ENCODE measurements at regions not wholly inside any gene's neighbourhood (a gene's known extent, or its start where the extent isn't known, plus 50 kb on each side); places are given as distances from the start of the nearest gene placed in this dataset.

GRCh38 chr3:159346271-159346903, 544.5 kb downstream of the MFSD1 start:
- H3K4me1 ChIP-seq (ENCODE audit: insufficient read depth), result no peaks in the 10 kb centered on the region
- no peaks in the 10 kb centered on the region for H3F3A ChIP-seq (replicated peaks; ENCODE audit: low read depth)
- no peak overlapping the region for H3K27ac ChIP-seq (ENCODE audit: low read depth)
- Mint-ChIP-seq H3K27ac (no peak overlapping the region), H3K4me3 (no peak overlapping the region), H3K27me3 (ENCODE audit: insufficient read depth, low read depth, poor library complexity) (no peaks in the 10 kb centered on the region), H3K4me1 (no peaks in the 10 kb centered on the region), H3K36me3 (ENCODE audit: low read depth) (no peaks in the 10 kb centered on the region), H3K9me3 (no peaks in the 10 kb centered on the region)
- H2AFZ ChIP-seq, result no peak overlapping the region
- no peak overlapping the region for H3K4me3 ChIP-seq
- no peak for ATAC-seq
- TF ChIP-seq ZNF331 (CRISPR knock-in tag; IDR thresholded peaks at IDR 0.05; ENCODE audit: low read depth), result no peak
- TF ChIP-seq CTCF (conservative IDR thresholded peaks at IDR 0.05; ENCODE audit: low read depth in 2 of 2), result peak in 1 of 2 experiments; percentile 36; a peak in 2 of 4 replicates
- H3K36me3 ChIP-seq (ENCODE audit: insufficient read depth), result no peaks in the 10 kb centered on the region
- H3K9me2 ChIP-seq (ENCODE audit: insufficient read depth), result no peaks in the 10 kb centered on the region; the same call in 1 of the 2 replicates
- no peak overlapping the region for H3K4me2 ChIP-seq
- no peak for DNase-seq (ENCODE audit: low spot score)
- H3K79me2 ChIP-seq (replicated peaks; ENCODE audit: insufficient read depth), result no peaks in the 10 kb centered on the region
- no peaks in the 10 kb centered on the region for H3K27me3 ChIP-seq (ENCODE audit: insufficient read depth)
- H4K20me1 ChIP-seq (replicated peaks; ENCODE audit: insufficient read depth), result no peaks in the 10 kb centered on the region

DNA sequence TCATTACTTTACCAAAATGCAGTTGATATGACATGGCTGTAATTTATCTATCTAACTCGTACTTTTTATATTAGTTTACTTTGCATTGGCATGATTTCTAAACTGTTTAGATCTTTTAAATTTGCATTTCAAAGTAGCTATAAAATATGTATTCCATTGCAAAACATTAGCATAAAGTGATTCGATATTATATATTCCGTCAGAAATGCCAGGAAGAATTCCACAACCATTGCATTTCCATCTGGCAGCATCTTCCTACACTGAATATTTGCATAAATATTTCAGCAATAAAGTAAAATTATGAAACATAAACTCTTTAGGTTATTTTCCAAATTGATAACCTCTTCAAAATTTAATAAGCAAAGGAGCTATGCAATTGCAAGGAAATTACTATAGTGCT, 546.6 kb downstream of the MFSD1 start:
- no peak overlapping the region for H2AFZ ChIP-seq
- H3K27ac ChIP-seq (ENCODE audit: low read depth), result no peak overlapping the region
- no peaks in the 10 kb centered on the region for H3K79me2 ChIP-seq (replicated peaks; ENCODE audit: insufficient read depth)
- Mint-ChIP-seq H3K4me1 (no peaks in the 10 kb centered on the region), H3K4me3 (no peak overlapping the region), H3K27me3 (ENCODE audit: insufficient read depth, low read depth, poor library complexity) (no peaks in the 10 kb centered on the region), H3K36me3 (ENCODE audit: low read depth) (no peaks in the 10 kb centered on the region), H3K9me3 (no peaks in the 10 kb centered on the region), H3K27ac (no peak overlapping the region)
- no peaks in the 10 kb centered on the region; the same call in 1 of the 2 replicates for H3K9me2 ChIP-seq (ENCODE audit: insufficient read depth)
- H4K20me1 ChIP-seq (replicated peaks; ENCODE audit: insufficient read depth), result no peaks in the 10 kb centered on the region
- H3K4me2 ChIP-seq, result no peak overlapping the region
- H3F3A ChIP-seq (replicated peaks; ENCODE audit: low read depth), result no peaks in the 10 kb centered on the region
- no peaks in the 10 kb centered on the region for H3K4me1 ChIP-seq (ENCODE audit: insufficient read depth)
- H3K36me3 ChIP-seq (ENCODE audit: insufficient read depth), result no peaks in the 10 kb centered on the region
- DNase-seq (ENCODE audit: low spot score), result no peak
- no peak overlapping the region for H3K4me3 ChIP-seq
- ATAC-seq, result no peak
- H3K27me3 ChIP-seq (ENCODE audit: insufficient read depth), result no peaks in the 10 kb centered on the region
- TF ChIP-seq CTCF (conservative IDR thresholded peaks at IDR 0.05; ENCODE audit: low read depth in 2 of 2) (no peak), EZH2phosphoT487 (IDR thresholded peaks at IDR 0.05; ENCODE audit: unreplicated experiment) (no peak), JUNB (IDR thresholded peaks at IDR 0.05; ENCODE audit: unreplicated experiment) (no peak), POLR2AphosphoS5 (IDR thresholded peaks at IDR 0.05; ENCODE audit: low read depth) (no peak), ZNF462 (CRISPR knock-in tag; IDR thresholded peaks at IDR 0.05) (no peak), NANOG (IDR thresholded peaks at IDR 0.05; ENCODE audit: borderline replicate concordance) (no peak), EZH2 (IDR thresholded peaks at IDR 0.05; ENCODE audit: low read depth, unreplicated experiment) (no peak), STAT1 (IDR thresholded peaks at IDR 0.05; ENCODE audit: unreplicated experiment) (no peak)
- TF ChIP-seq, protein P1, sequence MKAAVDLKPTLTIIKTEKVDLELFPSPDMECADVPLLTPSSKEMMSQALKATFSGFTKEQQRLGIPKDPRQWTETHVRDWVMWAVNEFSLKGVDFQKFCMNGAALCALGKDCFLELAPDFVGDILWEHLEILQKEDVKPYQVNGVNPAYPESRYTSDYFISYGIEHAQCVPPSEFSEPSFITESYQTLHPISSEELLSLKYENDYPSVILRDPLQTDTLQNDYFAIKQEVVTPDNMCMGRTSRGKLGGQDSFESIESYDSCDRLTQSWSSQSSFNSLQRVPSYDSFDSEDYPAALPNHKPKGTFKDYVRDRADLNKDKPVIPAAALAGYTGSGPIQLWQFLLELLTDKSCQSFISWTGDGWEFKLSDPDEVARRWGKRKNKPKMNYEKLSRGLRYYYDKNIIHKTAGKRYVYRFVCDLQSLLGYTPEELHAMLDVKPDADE (IDR thresholded peaks at IDR 0.05), result no peak
